GM12878 (cell line): ENCODE measurements at regions not wholly inside any gene's neighbourhood (a gene's known extent, or its start where the extent isn't known, plus 50 kb on each side); places are given as distances from the start of the nearest gene placed in this dataset.

ENCODE experiments used
- BACH1 ChIP-seq: fragments of 450-650 bp; IDR thresholded peaks from 2 replicates; pipeline ENCODE4 v1.6.1; 2017; ENCODE audit warnings: mild to moderate bottlenecking, borderline replicate concordance
- BHLHE40 ChIP-seq, 2 experiments: fragments of 450-650 bp in 1 of 2; IDR thresholded peaks; 2 replicates each; pipeline ENCODE4 v1.6.1; 2011 to 2017; ENCODE audit warnings: low read depth in 2 of 2, borderline replicate concordance in 1 of 2, improper control_type of control experiment in 1 of 2, low read length in 1 of 2, mild to moderate bottlenecking in 1 of 2
- BMI1 ChIP-seq: fragments of 450-650 bp; IDR thresholded peaks from 2 replicates; pipeline ENCODE4 v1.6.1; 2016; ENCODE audit warnings: mild to moderate bottlenecking, moderate library complexity, borderline replicate concordance
- CEBPZ ChIP-seq: fragments of 150-350 bp; IDR thresholded peaks from 2 replicates; pipeline ENCODE4 v1.6.1; 2016; ENCODE audit warnings: low read depth, low read length
- CHD4 ChIP-seq: fragments of 200-600 bp; sonication (generic); IDR thresholded peaks from 2 replicates; pipeline ENCODE4 v1.6.1; 2016; ENCODE audit warnings: mild to moderate bottlenecking
- CREB1 ChIP-seq: IDR thresholded peaks from 2 replicates; pipeline ENCODE4 v1.6.1; 2012; ENCODE audit warnings: low read depth, mild to moderate bottlenecking, inconsistent platforms
- EP300 ChIP-seq, 2 experiments: fragments of 150-350 bp in 1 of 2; IDR thresholded peaks; 2 replicates each; pipeline ENCODE4 v1.6.1; 2011 to 2012; ENCODE audit warnings: low read depth in 2 of 2, low read length in 2 of 2, borderline replicate concordance in 1 of 2, improper control_type of control experiment in 1 of 2, inconsistent platforms in 1 of 2; ENCODE audit not compliant: control insufficient read depth in 1 of 2
- HDAC2 ChIP-seq: fragments of 200-600 bp; sonication (generic); IDR thresholded peaks from 2 replicates; pipeline ENCODE4 v1.6.1; 2017
- HDGF ChIP-seq: fragments of 450-650 bp; IDR thresholded peaks from 2 replicates; pipeline ENCODE4 v1.6.1; 2016; ENCODE audit warnings: antibody characterized with exemption
- IRF4 ChIP-seq: IDR thresholded peaks from 2 replicates; pipeline ENCODE4 v1.6.1; 2011; ENCODE audit warnings: low read depth, low read length
- MEF2B ChIP-seq: fragments of 450-650 bp; IDR thresholded peaks from 2 replicates; pipeline ENCODE4 v1.6.1; 2018; ENCODE audit warnings: mild to moderate bottlenecking, moderate library complexity; ENCODE audit not compliant: partially characterized antibody, poor library complexity, severe bottlenecking
- MTA2 ChIP-seq: fragments of 450-650 bp; IDR thresholded peaks from 2 replicates; pipeline ENCODE4 v1.6.1; 2016; ENCODE audit warnings: low read depth, mild to moderate bottlenecking, moderate library complexity
- MXI1 ChIP-seq: fragments of 150-350 bp; IDR thresholded peaks from 2 replicates; pipeline ENCODE4 v1.6.1; 2011; ENCODE audit warnings: low read depth, mild to moderate bottlenecking, inconsistent platforms, low read length, improper control_type of control experiment
- NBN ChIP-seq: fragments of 450-650 bp; IDR thresholded peaks from 2 replicates; pipeline ENCODE4 v1.6.1; 2016
- NR2F1 ChIP-seq: fragments of 450-650 bp; conservative IDR thresholded peaks from 2 replicates; pipeline ENCODE4 v1.6.1; 2017; ENCODE audit warnings: mild to moderate bottlenecking
- PAX5 ChIP-seq: IDR thresholded peaks from 2 replicates; pipeline ENCODE4 v1.6.1; 2011; ENCODE audit warnings: low read depth, low read length, borderline replicate concordance
- POU2F2 ChIP-seq: IDR thresholded peaks from 3 replicates; pipeline ENCODE4 v1.6.1; 2011; ENCODE audit warnings: low read depth, mild to moderate bottlenecking, low read length, borderline replicate concordance
- RAD21 ChIP-seq: IDR thresholded peaks from 2 replicates; pipeline ENCODE4 v1.6.1; 2011; ENCODE audit warnings: mild to moderate bottlenecking, low read depth, low read length, moderate library complexity; ENCODE audit not compliant: insufficient read depth
- RELA ChIP-seq: fragments of 450-650 bp; IDR thresholded peaks from 2 replicates; pipeline ENCODE4 v1.8.0; 2014; ENCODE audit warnings: borderline replicate concordance; ENCODE audit not compliant: partially characterized antibody
- RUNX3 ChIP-seq: IDR thresholded peaks from 2 replicates; pipeline ENCODE4 v1.6.1; 2012; ENCODE audit warnings: low read length, inconsistent platforms
- SRF ChIP-seq, 2 experiments: IDR thresholded peaks; 2 replicates each; pipeline ENCODE4 v1.6.1; 2011; ENCODE audit warnings: low read depth in 2 of 2, low read length in 2 of 2, mild to moderate bottlenecking in 1 of 2, moderate library complexity in 1 of 2
- SUZ12 ChIP-seq: fragments of 200-600 bp; sonication (generic); IDR thresholded peaks from one replicate; pipeline ENCODE4 v1.6.1; 2018; ENCODE audit warnings: antibody characterized with exemption, mild to moderate bottlenecking; ENCODE audit not compliant: unreplicated experiment
- TBL1XR1 ChIP-seq: IDR thresholded peaks from 2 replicates; pipeline ENCODE4 v1.6.1; 2012; ENCODE audit warnings: low read depth, low read length, improper control_type of control experiment
- USF1 ChIP-seq: IDR thresholded peaks from 2 replicates; pipeline ENCODE4 v1.6.1; 2011; ENCODE audit warnings: borderline replicate concordance, low read depth, mild to moderate bottlenecking, moderate library complexity, mixed read lengths, low read length; ENCODE audit not compliant: insufficient read depth; ENCODE audit errors: extremely low read length
- YBX1 ChIP-seq: fragments of 450-650 bp; IDR thresholded peaks from 2 replicates; pipeline ENCODE4 v1.6.1; 2016; ENCODE audit warnings: antibody characterized with exemption
- ZBED1 ChIP-seq: IDR thresholded peaks from 2 replicates; pipeline ENCODE4 v1.6.1; 2016; ENCODE audit warnings: borderline replicate concordance
- ZNF217 ChIP-seq: fragments of 450-650 bp; IDR thresholded peaks from 2 replicates; pipeline ENCODE4 v1.6.1; 2017; ENCODE audit warnings: antibody characterized with exemption, mild to moderate bottlenecking
- TF ChIP-seq, protein P1 (sequence below): fragments of 450-650 bp; IDR thresholded peaks from 2 replicates; pipeline ENCODE4 v1.6.1; 2017; ENCODE audit warnings: mild to moderate bottlenecking

GRCh38 chr3:178480795-178481194, 55.4 kb upstream of the KCNMB2 start (continued):
- TF ChIP-seq CEBPZ (no peak), NBN (peak; percentile 90), RELA (no peak), IRF4 (peak; percentile 96), MTA2 (peak; percentile 89), BMI1 (peak; percentile 77), BACH1 (peak; percentile 82; the same call in 1 of the 2 replicates), SUZ12 (no peak), YBX1 (no peak), EP300 (IDR thresholded peaks at IDR 0.05; ENCODE audit: borderline replicate concordance in 1 of 2, control insufficient read depth in 1 of 2, low read depth in 2 of 2, low read length in 2 of 2) (peak; percentile 90 to 95; a peak in 3 of 4 replicates), CHD4 (no peak), HDAC2 (no peak), NR2F1 (peak; percentile 99), PAX5 (peak; percentile 90), POU2F2 (peak; percentile 85), HDGF (0 out of 2 replicates have a peak, but pooled peaks have one; percentile 52), RAD21 (peak; percentile 25; the same call in 1 of the 2 replicates), RUNX3 (peak; percentile 92), ZBED1 (peak; percentile 90), TBL1XR1 (peak; percentile 82), MEF2B (peak; percentile 70), CREB1 (peak; percentile 38), SRF (IDR thresholded peaks at IDR 0.05; ENCODE audit: low read depth in 2 of 2, low read length in 2 of 2) (peak in 1 of 2 experiments; percentile 86; a peak in 2 of 4 replicates), BHLHE40 (IDR thresholded peaks at IDR 0.05; ENCODE audit: borderline replicate concordance in 1 of 2, low read depth in 2 of 2, low read length in 1 of 2) (peak; percentile 80 to 83), USF1 (no peak), MXI1 (peak; percentile 52; the same call in 1 of the 2 replicates), ZNF217 (peak; percentile 56; the same call in 1 of the 2 replicates)
- TF ChIP-seq, protein P1, sequence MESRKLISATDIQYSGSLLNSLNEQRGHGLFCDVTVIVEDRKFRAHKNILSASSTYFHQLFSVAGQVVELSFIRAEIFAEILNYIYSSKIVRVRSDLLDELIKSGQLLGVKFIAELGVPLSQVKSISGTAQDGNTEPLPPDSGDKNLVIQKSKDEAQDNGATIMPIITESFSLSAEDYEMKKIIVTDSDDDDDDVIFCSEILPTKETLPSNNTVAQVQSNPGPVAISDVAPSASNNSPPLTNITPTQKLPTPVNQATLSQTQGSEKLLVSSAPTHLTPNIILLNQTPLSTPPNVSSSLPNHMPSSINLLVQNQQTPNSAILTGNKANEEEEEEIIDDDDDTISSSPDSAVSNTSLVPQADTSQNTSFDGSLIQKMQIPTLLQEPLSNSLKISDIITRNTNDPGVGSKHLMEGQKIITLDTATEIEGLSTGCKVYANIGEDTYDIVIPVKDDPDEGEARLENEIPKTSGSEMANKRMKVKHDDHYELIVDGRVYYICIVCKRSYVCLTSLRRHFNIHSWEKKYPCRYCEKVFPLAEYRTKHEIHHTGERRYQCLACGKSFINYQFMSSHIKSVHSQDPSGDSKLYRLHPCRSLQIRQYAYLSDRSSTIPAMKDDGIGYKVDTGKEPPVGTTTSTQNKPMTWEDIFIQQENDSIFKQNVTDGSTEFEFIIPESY: no peak
